ENCODE measurements at regions not wholly inside any gene's neighbourhood (a gene's known extent, or its start where the extent isn't known, plus 50 kb on each side); places are given as distances from the start of the nearest gene placed in this dataset.
A peak's percentile ranks its signal among the peaks of the same experiment; 100 is the strongest.

DNA sequence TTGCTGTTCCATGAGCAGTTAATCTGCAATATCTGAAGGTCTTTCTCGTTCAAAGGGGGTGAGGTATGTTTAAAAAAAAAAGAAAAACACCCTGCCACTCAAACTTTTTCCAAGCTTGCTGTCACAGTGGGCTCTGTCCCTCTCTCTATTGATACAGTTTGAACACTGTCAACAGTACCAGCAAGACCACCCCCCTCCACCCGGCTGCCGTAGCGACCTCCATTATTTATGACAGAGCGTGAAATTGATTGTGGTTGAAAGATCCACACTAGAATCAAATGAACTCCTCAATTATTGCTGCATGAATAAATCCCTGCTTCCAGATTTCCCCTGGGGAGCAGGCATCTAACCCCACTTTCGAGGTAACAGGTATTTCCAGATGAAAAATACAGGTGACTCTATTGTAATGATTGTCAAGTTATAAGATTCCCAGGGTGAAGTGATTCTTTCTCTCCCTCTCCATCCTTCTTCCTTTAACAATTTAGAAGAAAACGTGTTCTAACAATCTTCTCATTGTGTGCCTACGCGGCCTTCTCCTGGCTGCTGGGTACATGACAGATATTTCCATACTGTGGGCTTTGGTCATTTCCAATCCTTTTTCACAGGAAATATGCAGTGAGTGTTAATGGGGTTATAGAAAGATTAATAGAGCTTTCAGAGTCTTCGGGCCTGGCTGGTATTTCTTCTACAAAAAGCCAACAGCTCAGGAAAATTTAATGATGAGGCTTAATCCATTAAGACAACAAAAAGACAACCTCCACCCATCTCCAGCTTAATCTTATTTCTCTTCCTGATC lies 135.7 kb upstream of the C16orf82 start:
- no peak for FAIRE-seq
- H3K27ac ChIP-seq (ENCODE audit: low read depth in 1 of 3, low read length in 2 of 3) = no peak overlapping the region
- no peak overlapping the region for H3K4me3 ChIP-seq (ENCODE audit: low read depth in 1 of 3, low read length in 3 of 3)
- no peaks in the 10 kb centered on the region for H3K27me3 ChIP-seq (ENCODE audit: control insufficient read depth in 3 of 3, insufficient read depth in 3 of 3, low read length in 3 of 3)
- no peak for DNase-seq
- no peaks in the 10 kb centered on the region for H3K36me3 ChIP-seq (ENCODE audit: control insufficient read depth in 3 of 3, insufficient read depth in 2 of 3, low read depth in 1 of 3, low read length in 3 of 3)
- H3K9me3 ChIP-seq (ENCODE audit: control insufficient read depth in 2 of 2, insufficient read depth in 1 of 2, low read depth in 1 of 2, low read length in 1 of 2) = no peaks in the 10 kb centered on the region
- WGBS, 3 donors = 71 to 79% (median 74%) methylated on average over 10 of the region's 10 CpGs
- H3K4me1 ChIP-seq (ENCODE audit: control insufficient read depth in 3 of 3, insufficient read depth in 2 of 3, low read depth in 1 of 3, low read length in 2 of 3) = no peaks in the 10 kb centered on the region

DNA sequence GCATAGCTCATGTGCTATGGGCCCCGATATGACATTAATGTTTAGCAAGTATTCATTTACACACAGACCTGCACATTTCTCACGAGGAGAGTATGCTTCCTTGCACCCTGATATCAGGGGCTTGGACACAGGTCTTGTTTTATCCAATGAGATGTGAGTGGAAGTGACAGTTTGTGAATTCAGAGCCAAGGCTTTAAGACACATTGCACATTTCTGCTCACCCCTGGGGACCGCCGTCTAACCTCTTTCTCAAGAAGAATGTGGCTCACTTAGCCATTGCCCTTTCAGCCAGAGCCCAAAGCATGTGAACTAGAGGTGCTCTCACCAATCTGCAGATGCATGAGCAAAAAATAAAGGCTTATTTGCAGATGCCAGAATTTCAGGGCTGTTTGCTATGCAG lies 116.1 kb upstream of the C16orf82 start:
- FAIRE-seq = no peak
- Histone ChIP-seq H3K4me1 (ENCODE audit: control insufficient read depth in 3 of 3, insufficient read depth in 2 of 3, low read depth in 1 of 3, low read length in 2 of 3) (no peaks in the 10 kb centered on the region), H3K4me3 (ENCODE audit: low read depth in 1 of 3, low read length in 3 of 3) (no peak overlapping the region), H3K9me3 (ENCODE audit: control insufficient read depth in 2 of 2, insufficient read depth in 1 of 2, low read depth in 1 of 2, low read length in 1 of 2) (no peaks in the 10 kb centered on the region), H3K27me3 (ENCODE audit: control insufficient read depth in 3 of 3, insufficient read depth in 3 of 3, low read length in 3 of 3) (no peaks in the 10 kb centered on the region), H3K36me3 (ENCODE audit: control insufficient read depth in 3 of 3, insufficient read depth in 2 of 3, low read depth in 1 of 3, low read length in 3 of 3) (no peaks in the 10 kb centered on the region), H3K27ac (ENCODE audit: low read depth in 1 of 3, low read length in 2 of 3) (no peak overlapping the region)
- DNase-seq = no peak
- WGBS, 3 donors = 57 to 68% (median 61%) methylated on average over 4 of the region's 4 CpGs

DNA sequence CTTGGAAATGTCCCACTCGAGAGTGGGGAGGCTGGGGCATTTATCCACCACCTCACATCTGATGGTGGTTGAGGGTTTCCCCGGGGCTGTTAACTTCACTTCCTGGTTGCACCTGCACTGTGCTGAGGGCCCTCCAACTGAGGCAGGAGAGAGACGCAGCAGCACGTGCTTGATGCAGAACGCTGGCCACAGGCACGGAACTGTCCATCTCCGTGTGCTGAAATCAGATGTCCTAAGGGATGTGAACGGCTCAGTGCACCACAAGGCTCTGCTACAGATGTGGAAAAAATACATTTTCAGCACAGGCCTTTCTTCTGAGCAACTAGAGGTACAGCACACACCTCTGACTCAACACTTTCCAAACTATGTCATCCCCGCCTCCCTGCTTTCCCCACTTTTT lies 114.8 kb upstream of the C16orf82 start:
- no peaks in the 10 kb centered on the region for H3K4me1 ChIP-seq (ENCODE audit: control insufficient read depth in 3 of 3, insufficient read depth in 2 of 3, low read depth in 1 of 3, low read length in 2 of 3)
- DNase-seq (no peak), FAIRE-seq (no peak)

GRCh38 chr16:26952411-26952810 lies 114.3 kb upstream of the C16orf82 start:
- Histone ChIP-seq H3K4me1 (ENCODE audit: control insufficient read depth in 3 of 3, insufficient read depth in 2 of 3, low read depth in 1 of 3, low read length in 2 of 3) (no peaks in the 10 kb centered on the region), H3K27ac (ENCODE audit: low read depth in 1 of 3, low read length in 2 of 3) (no peak overlapping the region), H3K9me3 (ENCODE audit: control insufficient read depth in 2 of 2, insufficient read depth in 1 of 2, low read depth in 1 of 2, low read length in 1 of 2) (no peaks in the 10 kb centered on the region), H3K4me3 (ENCODE audit: low read depth in 1 of 3, low read length in 3 of 3) (no peak overlapping the region), H3K36me3 (ENCODE audit: control insufficient read depth in 3 of 3, insufficient read depth in 2 of 3, low read depth in 1 of 3, low read length in 3 of 3) (no peaks in the 10 kb centered on the region), H3K27me3 (ENCODE audit: control insufficient read depth in 3 of 3, insufficient read depth in 3 of 3, low read length in 3 of 3) (peaks cover 0 to 2% (median 0%) of the 10 kb centered on the region in 3 donors)
- WGBS, 3 donors = 95 to 97% (median 95%) methylated on average over 1 of the region's 1 CpG
- no peak for DNase-seq
- no peak for FAIRE-seq

More for the DNA sequence above, 114.8 kb upstream of the C16orf82 start:
- H3K4me3 ChIP-seq (ENCODE audit: low read depth in 1 of 3, low read length in 3 of 3) = no peak overlapping the region
- no peaks in the 10 kb centered on the region for H3K9me3 ChIP-seq (ENCODE audit: control insufficient read depth in 2 of 2, insufficient read depth in 1 of 2, low read depth in 1 of 2, low read length in 1 of 2)
- 23 to 28% (median 28%) methylated on average over 9 of the region's 9 CpGs for WGBS, 3 donors
- no peak overlapping the region for H3K27ac ChIP-seq (ENCODE audit: low read depth in 1 of 3, low read length in 2 of 3)
- H3K36me3 ChIP-seq (ENCODE audit: control insufficient read depth in 3 of 3, insufficient read depth in 2 of 3, low read depth in 1 of 3, low read length in 3 of 3) = no peaks in the 10 kb centered on the region
- peaks cover 0 to 2% (median 0%) of the 10 kb centered on the region in 3 donors for H3K27me3 ChIP-seq (ENCODE audit: control insufficient read depth in 3 of 3, insufficient read depth in 3 of 3, low read length in 3 of 3)

GRCh38 chr16:26957283-26957859 lies 109.4 kb upstream of the C16orf82 start:
- 74 to 81% (median 81%) methylated on average over 2 of the region's 2 CpGs for WGBS, 3 donors
- Histone ChIP-seq H3K4me1 (ENCODE audit: control insufficient read depth in 3 of 3, insufficient read depth in 2 of 3, low read depth in 1 of 3, low read length in 2 of 3) (no peaks in the 10 kb centered on the region), H3K27ac (ENCODE audit: low read depth in 1 of 3, low read length in 2 of 3) (no peak overlapping the region), H3K4me3 (ENCODE audit: low read depth in 1 of 3, low read length in 3 of 3) (no peak overlapping the region), H3K27me3 (ENCODE audit: control insufficient read depth in 3 of 3, insufficient read depth in 3 of 3, low read length in 3 of 3) (peaks cover 0 to 2% (median 0%) of the 10 kb centered on the region in 3 donors), H3K36me3 (ENCODE audit: control insufficient read depth in 3 of 3, insufficient read depth in 2 of 3, low read depth in 1 of 3, low read length in 3 of 3) (no peaks in the 10 kb centered on the region), H3K9me3 (ENCODE audit: control insufficient read depth in 2 of 2, insufficient read depth in 1 of 2, low read depth in 1 of 2, low read length in 1 of 2) (no peaks in the 10 kb centered on the region)
- DNase-seq (no peak), FAIRE-seq (no peak)

DNA sequence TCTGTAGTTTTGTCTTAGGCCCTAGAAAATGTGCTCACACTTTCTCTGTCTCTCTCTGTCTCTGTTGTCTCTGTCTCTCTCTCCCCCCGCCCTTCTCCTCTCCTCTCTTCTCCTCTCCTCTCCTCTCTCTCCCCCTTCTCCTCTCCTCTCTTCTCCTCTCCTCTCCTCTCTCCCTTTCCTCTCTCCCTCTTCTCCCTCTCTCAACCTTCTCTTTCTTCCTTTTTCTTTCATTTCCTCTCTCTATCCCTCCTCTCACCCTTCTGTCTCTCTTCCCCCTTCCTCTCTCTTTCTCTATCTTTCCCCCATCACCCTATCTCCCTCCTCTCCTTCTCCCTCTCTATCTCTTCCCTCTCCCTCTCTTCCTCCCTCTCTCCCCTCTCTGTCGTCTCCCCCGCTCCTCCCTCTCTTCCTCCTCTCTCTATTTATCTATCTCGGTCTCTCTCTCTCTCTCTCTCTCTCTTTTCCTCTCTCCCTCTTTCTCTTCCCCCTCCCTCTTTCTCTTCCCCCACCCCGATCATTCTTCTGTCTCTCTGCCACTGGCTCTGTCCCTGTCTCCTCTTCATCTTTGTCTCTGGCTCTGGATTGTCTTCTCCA lies 107.2 kb upstream of the C16orf82 start:
- H3K27ac ChIP-seq (ENCODE audit: low read depth in 1 of 3, low read length in 2 of 3) = no peak overlapping the region
- WGBS, 3 donors = 48 to 54% (median 51%) methylated on average over 5 of the region's 5 CpGs
- H3K27me3 ChIP-seq (ENCODE audit: control insufficient read depth in 3 of 3, insufficient read depth in 3 of 3, low read length in 3 of 3) = peaks cover 0 to 2% (median 0%) of the 10 kb centered on the region in 3 donors
- H3K9me3 ChIP-seq (ENCODE audit: control insufficient read depth in 2 of 2, insufficient read depth in 1 of 2, low read depth in 1 of 2, low read length in 1 of 2) = no peaks in the 10 kb centered on the region
- no peak overlapping the region for H3K4me3 ChIP-seq (ENCODE audit: low read depth in 1 of 3, low read length in 3 of 3)
- H3K4me1 ChIP-seq (ENCODE audit: control insufficient read depth in 3 of 3, insufficient read depth in 2 of 3, low read depth in 1 of 3, low read length in 2 of 3) = no peaks in the 10 kb centered on the region
- H3K36me3 ChIP-seq (ENCODE audit: control insufficient read depth in 3 of 3, insufficient read depth in 2 of 3, low read depth in 1 of 3, low read length in 3 of 3) = no peaks in the 10 kb centered on the region
- FAIRE-seq (no peak), DNase-seq (no peak)

DNA sequence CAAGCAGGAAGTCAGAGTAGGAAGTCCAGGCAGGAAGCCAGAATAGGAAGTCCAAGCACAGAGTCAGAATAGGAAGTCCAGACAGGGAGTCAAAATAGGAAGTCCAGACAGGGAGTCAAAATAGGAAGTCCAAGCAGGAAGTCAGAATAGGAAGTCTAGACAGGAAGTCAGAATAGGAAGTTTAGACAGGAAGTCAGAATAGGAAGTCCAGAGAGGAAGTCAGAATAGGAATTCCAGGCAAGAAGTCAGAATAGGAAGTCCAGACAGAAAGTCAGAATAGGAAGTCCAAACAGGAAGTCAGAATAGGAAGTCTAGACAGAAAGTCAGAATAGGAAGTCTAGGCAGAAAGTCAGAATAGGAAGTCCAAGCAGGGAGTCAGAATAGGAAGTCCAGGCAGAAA lies 105.3 kb upstream of the C16orf82 start:
- Histone ChIP-seq H3K27ac (ENCODE audit: low read depth in 1 of 3, low read length in 2 of 3) (no peak overlapping the region), H3K36me3 (ENCODE audit: control insufficient read depth in 3 of 3, insufficient read depth in 2 of 3, low read depth in 1 of 3, low read length in 3 of 3) (no peaks in the 10 kb centered on the region), H3K27me3 (ENCODE audit: control insufficient read depth in 3 of 3, insufficient read depth in 3 of 3, low read length in 3 of 3) (peaks cover 0 to 2% (median 0%) of the 10 kb centered on the region in 3 donors), H3K9me3 (ENCODE audit: control insufficient read depth in 2 of 2, insufficient read depth in 1 of 2, low read depth in 1 of 2, low read length in 1 of 2) (no peaks in the 10 kb centered on the region), H3K4me1 (ENCODE audit: control insufficient read depth in 3 of 3, insufficient read depth in 2 of 3, low read depth in 1 of 3, low read length in 2 of 3) (no peaks in the 10 kb centered on the region), H3K4me3 (ENCODE audit: low read depth in 1 of 3, low read length in 3 of 3) (no peak overlapping the region)
- FAIRE-seq (no peak), DNase-seq (no peak)

GRCh38 chr16:26963109-26963508 lies 103.6 kb upstream of the C16orf82 start:
- FAIRE-seq (no peak), DNase-seq (peak; percentile 10 to 15)
- H3K27me3 ChIP-seq (ENCODE audit: control insufficient read depth in 3 of 3, insufficient read depth in 3 of 3, low read length in 3 of 3) = no peaks in the 10 kb centered on the region
- no peaks in the 10 kb centered on the region for H3K4me1 ChIP-seq (ENCODE audit: control insufficient read depth in 3 of 3, insufficient read depth in 2 of 3, low read depth in 1 of 3, low read length in 2 of 3)
- no peaks in the 10 kb centered on the region for H3K36me3 ChIP-seq (ENCODE audit: control insufficient read depth in 3 of 3, insufficient read depth in 2 of 3, low read depth in 1 of 3, low read length in 3 of 3)
- no peak overlapping the region for H3K4me3 ChIP-seq (ENCODE audit: low read depth in 1 of 3, low read length in 3 of 3)
- no peaks in the 10 kb centered on the region for H3K9me3 ChIP-seq (ENCODE audit: control insufficient read depth in 2 of 2, insufficient read depth in 1 of 2, low read depth in 1 of 2, low read length in 1 of 2)
- WGBS, 3 donors = 57 to 63% (median 62%) methylated on average over 4 of the region's 4 CpGs
- H3K27ac ChIP-seq (ENCODE audit: low read depth in 1 of 3, low read length in 2 of 3) = no peak overlapping the region

All from small intestine (tissue), 7 donors.